HG02970 (cell line): ENCODE measurements at regions not wholly inside any gene's neighbourhood (a gene's known extent, or its start where the extent isn't known, plus 50 kb on each side); places are given as distances from the start of the nearest gene placed in this dataset.

ENCODE experiments used
- ATAC-seq: cut with Tn5 transposase; IDR thresholded peaks from one replicate; pipeline ENCODE4 v1.9.1; 2021; ENCODE audit warnings: mild to moderate bottlenecking, moderate library complexity, moderate number of reproducible peaks; ENCODE audit not compliant: unreplicated experiment, low FRiP score

DNA sequence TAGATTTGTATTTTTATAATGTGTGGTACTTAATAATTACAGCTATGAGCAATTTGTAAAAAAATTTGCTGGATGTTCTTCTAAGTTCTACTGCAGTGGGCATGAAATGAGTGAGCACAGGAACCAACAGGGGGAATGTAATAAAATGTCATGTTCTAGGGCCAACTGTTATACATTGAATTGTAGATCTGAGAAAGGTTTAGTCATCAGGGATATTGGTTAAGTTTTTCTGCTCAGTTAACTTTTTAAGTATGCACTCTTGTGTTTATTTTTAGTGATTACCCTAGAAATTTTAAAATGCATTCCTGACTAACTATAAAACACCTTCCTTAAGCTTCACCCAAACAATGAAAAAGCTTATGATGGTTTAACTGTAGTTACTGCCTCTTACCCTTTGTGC lies 101.8 kb downstream of the CAND1 start:
- ATAC-seq: no peak

DNA sequence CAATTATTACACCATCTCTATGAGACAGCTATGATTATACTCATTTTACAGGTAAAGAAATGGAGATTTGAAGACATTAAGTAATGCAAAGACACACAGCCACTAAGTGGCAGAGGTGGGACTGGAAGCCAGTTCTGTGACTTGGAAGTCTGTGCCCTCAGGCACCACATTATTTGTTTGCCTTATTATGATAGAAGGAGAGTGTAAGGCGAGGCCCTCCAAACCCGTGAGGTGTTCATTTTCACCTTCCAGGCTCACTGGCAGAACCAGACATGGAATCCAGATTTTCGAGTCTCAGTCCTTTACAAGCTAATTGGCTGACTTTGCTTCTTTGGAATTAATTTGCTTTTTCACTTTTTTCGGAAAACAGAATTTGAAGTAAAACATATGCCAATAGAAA lies 107.9 kb downstream of the CAND1 start:
- ATAC-seq: no peak

DNA sequence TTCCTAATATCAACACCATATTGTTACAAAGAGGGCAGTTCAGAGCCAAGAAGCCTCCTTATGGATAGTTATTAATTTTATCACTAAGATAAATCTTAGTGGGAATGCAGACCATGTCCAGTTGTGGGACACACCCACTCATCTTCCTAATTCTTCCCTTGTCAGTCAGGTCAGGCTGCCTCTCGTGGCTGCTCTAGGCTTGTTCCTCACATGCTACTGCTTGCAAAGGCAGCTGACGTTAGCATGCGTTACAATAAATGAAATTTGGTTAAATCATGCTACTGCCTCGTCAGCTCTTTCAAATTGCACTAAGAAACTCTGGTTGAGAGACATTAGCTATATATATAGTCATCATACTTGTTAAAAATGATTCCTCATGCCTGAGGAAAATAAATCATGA lies 108.4 kb downstream of the CAND1 start:
- no peak for ATAC-seq

DNA sequence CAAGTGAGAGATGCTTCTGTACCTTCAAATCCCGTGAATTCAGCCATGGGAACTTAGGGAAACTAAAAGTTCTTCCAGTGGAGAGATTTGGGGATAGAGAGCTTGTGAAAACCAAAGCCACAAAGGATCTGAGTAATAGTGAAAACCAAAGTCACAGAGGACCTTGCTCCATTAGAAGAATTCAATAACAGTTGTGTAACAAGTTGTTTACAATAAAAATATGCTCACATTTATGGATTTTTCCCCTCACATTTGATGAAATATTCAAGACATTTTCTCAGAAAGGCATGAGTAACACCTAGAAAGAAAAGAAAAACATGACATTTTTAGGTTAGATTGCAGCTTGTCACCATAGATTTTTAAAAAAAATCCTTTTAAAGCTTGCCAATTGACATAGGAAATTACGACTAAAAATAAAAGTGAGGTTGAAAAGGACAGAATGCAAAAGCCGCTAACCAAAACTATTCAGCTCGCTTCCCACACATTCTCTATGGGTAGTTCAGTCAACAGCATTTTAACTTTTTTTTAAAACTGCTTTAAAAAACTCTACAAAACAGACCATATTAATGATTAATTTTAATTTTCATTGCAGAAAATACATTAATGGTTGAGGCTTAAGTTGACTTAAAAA lies 113.2 kb downstream of the CAND1 start:
- ATAC-seq: no peak

DNA sequence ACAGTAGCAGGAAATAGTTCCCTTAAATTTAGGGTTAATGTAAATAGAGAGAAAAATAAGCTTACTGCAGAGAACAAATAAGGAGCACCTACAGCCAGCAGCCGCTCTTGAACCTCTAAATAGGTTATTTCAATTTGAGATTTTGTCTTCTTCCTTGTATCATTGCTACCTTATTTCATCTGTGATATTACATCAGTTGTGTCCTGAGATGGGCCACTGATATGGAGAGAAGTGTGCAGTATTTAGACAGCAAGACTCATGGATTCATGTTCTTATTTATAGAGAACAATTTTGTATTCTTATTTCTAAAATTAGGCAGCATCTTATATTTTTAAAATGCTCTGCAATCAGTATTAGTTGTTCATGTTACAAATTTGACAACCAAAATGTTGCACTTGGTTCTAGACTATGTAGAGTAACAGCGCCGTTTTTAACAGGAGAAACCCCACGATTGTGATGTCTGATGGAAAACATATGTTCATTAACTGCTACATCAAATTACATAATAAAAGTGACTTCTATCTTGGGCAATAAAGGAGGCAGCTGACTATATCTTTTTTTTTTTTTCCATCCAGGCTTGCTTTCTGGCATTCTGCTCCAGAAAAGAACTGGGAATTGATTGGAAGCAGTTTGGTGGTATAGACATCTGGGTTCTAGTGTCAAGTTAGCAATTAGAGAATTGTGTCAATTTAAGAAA lies 117.9 kb downstream of the CAND1 start:
- no peak for ATAC-seq

DNA sequence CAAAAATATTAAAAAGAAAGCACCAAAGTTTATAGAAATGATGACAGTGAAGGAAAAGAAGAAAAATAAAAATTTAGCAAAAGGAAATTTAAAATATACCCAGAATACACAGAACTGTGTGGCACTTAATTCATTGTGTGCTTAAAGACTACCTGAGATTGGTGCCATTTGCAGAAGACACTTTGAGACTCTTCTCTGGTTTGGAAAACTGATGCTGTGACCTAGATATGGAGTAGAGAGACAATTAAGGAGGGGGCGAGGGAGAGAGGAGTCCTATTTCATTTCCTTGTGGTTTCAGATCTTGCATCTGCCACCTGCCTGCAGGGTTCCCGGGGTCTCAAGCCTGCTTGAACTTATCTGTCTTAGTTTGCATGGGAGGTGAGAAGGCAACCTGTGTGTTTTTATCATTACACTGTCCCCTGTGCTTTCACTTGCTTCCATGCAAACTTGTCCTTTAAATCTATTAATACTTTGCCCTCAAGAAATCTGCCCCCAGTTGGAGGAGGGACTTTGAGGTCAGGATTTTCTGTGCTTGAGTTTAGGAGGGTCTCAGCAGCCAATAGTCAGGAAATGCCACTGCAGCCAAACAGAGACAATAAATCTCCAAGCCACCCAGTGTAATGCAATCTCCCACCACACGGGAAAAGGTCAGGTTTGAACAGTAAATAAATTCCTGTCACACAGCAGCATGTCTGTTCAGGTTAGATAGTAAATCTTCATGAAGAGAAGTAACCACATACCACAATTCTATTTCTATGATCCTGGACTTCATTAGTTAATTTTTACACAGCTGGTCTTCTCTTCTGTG lies 119.4 kb downstream of the CAND1 start:
- ATAC-seq: no peak

DNA sequence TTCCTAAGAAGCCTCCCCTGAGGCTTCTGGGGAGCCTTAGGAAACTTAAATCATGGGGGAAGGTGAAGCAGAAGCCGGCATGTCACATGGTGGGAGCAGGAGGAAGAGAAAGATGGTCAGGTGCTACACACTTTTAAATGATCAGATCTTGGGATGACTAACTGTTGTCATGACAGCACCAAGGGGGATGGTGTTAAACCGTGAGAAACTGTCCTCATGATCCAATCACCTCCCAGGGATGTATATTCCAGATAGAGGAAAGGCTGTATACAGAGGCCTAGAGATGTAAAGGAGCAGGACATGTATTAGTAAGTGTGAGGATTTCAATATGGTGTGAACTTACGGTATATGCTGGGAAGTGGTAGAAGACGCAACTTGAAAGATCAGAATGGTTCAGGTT lies 121.1 kb downstream of the CAND1 start:
- no peak for ATAC-seq

DNA sequence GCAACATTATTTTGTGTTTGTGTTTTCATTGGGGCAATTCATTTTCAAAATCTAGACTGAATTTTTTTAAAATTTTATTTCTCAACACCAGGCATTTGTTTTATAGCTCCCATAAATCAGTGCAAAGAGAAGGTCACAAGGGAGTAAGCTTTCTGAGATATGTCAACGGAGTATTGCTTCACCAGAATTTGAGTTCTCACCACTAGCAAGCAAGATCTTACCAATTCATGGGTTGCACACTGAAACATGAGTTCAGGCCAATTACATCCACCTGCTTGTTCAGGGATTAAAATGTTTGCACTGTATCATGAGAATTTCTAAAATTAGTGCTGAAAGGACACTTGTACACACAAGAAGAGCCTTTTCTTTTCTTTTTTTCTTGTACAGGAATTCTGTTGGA lies 121.9 kb downstream of the CAND1 start:
- no peak for ATAC-seq

DNA sequence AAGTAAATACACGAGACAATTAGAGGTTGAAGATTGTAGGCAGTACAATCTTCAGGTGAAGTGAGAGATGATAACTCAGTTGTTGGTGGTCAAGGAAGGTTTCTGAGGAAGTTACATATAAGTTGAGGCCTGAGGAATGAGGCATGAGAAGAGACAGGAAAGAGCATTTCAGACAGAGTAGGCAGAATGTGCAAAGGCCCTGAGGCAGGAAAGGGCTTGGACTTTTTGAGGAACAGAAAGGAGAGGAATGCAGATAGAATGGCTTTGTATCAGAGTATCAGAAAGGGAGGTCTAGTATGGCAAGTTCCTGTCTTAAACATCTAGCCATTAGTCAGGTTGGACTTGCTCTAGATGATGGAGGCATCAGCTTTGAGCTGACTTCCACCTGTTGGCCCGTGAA lies 122.5 kb downstream of the CAND1 start:
- no peak for ATAC-seq

DNA sequence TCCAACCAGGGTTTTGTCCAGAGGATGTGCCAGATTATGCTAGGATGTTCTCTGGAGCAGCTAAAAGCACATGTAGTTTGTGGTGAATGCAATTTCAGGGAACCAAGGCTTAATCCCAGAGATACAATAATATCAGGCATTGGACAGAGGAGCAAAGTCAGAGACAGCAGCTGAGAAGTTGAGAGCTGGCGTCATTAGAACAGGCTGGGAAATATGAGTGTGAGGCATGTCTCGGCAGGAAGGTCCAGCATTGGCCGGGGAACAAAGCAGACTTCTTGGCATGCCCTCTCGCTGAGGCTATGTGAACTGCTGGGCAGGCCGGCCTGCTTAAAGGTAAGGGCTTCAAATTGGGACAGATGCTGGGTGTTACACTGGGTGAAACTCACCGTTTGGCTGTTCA lies 125.4 kb downstream of the CAND1 start:
- ATAC-seq: no peak

DNA sequence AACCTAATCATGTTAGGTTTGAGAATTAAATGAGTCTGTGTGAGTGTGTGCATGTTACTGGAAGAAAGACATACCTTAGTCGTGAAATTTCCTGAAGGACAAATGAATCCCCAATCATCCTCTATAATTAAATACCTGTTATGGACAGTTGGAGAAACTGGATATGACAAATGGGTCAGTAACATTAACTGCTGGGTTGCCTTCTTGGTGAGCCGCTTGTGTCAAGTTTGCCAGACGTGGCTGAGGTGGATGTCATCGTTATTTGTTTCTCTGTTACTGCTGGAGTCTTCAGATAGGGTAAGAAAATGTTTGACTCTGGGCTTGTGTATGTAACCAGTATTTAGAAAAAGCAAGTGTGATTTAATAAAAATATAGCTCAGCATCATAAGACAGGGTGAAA lies 131.6 kb downstream of the CAND1 start:
- ATAC-seq: no peak

DNA sequence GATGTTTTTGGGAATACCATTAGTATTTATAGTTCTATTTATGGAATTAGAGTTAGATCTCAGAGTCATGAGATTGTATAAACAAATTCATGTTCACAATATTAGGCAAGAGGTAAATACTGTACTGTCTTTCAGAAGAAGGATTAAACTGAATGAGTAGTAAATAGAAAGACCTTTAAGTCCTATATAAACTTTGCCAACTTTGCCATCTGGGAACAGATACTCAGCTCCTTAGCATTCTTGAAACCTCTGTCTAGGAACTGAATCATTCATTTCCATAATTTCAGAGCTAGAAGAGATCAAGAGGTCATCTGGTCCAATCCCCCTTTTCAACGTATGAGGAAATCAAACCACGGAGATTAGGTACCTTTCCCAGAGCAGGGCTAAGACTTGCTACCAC lies 141.1 kb downstream of the CAND1 start:
- ATAC-seq: no peak

DNA sequence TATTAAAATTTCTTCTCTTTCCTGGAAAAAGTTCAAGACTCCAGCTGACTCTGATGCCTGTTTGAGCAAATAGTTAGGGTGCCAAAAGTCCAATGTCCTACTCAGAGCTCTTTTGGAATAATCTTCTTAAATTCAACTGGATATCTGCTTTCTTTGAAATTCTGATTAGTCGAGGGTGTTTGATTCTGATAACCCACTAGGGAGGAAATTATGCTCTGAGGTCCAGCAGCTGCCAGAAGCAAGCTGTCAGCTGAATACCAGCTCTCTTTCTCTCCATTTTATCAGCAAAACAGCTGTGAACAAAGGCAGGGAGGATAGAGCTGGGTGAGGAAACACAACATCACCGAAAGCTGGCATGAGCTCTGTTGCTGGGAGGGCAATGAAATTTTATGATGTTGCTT lies 141.5 kb downstream of the CAND1 start:
- ATAC-seq: no peak

DNA sequence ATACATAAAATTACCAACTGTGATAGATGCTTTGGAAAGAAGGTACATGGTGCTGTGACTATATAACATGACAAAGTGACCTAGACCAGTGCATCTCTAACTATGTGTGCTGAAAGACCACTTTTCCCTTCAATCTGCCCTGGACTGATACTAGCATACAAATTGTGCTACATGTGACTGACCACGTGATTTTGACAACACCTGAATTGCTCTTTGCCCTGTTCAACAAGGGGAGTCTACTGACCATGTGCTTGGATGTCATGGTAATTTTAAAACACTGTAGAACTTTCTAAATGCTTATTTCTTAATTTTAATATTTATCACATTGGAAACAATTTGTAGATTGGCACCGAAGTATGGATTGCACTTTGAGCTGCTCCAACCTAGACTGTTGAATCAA lies 142.4 kb downstream of the CAND1 start:
- ATAC-seq: no peak

DNA sequence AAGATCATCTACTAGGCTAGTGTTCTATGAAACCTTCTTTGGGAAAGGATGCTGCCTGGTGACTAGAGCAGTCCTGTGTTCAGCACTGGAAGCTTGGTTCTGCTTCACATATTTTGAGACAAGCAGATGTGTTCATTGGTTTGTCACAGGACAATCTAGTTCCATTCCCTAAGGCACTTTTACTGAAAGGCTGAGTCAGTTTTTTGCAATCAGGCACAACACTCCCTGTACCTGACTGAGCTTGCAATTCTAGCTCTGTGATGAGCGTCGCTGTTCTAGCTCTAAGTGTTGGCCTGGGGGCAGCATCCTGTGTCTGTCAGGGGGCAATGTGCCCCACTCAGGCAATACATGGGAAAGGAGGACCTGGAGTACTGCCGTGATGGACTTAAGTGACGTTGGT lies 144.4 kb downstream of the CAND1 start:
- ATAC-seq: no peak

DNA sequence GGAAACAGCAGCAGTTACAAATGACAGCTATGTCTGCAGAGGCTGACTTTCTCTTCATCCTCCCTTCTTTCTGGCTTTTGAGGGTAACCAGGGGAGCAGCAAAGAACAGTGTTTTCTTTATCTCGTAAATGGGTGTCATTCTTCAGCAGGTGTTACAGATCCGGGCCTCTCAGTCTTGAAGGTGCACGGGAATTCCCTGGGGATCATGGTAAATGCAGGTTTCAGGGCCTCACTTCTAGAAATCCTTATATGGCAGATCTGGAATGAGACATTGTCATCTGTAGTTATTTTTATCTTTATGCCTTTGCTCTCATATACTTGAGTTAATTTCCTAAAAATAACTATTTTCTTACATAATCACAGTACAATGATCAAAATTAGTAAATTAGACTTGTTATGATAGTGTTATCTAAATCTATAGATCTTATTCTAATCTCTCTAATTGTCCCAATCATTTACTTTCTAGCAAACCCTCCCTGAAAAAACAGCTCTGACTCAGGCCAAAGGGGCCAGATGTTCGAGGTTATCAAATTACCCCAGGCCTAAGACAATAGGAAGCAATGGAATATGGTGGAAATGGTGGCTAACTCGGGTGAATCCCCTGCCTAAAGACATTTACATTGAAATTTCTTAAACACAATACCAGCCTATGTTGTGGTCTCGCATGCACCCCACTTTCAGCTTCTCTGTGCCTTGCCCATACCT lies 145.0 kb downstream of the CAND1 start:
- no peak for ATAC-seq

DNA sequence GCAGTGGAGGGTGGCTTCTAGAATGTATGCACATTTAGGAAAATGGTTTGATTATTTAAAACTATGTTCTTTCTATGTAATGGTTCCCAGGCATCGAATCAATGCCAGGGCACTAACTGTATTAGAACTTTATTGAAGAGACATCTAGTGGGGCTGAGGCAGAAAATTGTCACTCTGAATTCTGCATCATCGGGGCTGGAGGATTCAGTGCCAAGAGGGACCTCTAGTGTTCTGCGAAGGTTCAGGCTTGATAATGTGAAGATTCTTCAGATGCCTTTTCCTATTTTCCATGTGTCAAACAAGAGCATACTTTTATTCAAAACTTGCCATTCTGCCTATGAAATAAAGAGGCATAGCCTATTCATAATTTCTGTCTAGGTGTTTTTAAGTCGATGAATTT lies 146.3 kb downstream of the CAND1 start:
- no peak for ATAC-seq

DNA sequence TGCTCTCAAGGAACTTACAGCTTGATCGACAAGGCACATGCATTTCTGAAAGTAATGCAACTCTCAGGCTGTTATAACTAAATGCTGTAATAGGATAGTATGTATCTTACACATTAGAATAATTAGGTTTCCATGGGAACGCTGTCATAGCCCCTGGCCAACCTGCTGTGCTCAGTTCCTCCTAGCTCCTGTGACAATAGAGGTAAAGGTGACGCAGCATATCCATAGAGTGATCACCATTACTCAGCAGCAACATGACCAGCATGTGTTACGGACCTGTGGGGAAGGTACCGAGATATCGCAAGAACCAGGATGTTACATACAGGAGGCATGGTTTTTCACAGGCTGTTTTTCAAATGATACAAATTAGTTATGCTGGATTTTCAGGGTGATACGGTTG lies 150.7 kb downstream of the CAND1 start:
- no peak for ATAC-seq

DNA sequence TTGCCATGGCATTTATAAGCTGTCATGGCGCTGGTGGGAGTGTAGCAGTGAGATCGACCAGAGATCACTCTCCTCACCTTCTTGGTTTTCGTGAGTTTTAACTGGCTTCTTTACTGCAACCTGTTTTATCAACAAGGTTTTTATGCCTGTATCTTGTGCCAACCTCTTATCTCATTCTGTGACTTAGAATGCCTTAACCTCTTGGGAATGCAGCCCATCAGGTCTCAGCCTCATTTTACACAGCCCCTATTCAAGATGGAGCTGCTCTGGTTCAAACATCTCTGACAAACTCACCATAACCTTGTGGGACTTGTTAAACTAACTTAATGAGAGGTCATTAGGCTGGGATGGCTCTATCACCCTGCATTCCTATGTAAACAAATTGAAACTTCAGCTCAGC lies 151.3 kb downstream of the CAND1 start:
- ATAC-seq: no peak

DNA sequence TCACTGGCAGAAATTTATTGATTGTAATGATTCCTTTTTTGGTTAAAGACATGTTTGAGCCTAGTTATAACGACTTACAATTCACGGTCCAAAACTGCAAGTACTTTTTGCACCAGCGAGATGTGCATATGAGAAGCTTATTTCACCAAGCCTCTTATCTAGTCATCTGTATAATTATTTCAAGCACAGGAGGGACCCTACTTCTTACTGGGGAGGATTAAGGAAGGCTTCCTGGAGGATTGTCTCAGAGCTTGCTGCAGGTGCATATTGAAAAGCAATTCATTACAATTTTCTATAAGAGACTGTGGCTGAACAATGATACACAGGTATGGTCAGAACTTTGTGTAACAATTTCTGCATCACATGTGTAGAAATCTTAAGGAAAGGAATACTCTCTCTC lies 152.9 kb downstream of the CAND1 start:
- ATAC-seq: no peak

DNA sequence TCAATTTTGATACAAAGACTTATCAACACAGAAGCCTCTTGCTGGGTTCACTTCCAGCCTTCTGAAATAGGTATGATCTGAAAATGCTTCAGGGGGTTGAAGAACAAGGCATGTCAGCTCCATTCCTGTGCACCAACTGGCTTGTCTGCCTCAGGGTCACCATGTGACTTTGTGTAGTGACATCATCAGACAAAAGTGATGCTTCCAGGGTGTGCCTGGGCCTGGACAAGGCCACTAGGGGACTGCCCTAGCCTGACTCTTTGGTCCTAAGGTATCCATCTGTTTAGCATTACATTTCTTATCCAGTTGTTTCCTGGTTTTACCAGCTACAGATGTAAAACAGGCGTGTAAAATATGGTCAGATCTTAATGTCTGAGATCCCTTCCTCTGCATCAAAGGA lies 155.6 kb downstream of the CAND1 start:
- ATAC-seq: no peak
